HepG2 (cell line): ENCODE measurements at regions not wholly inside any gene's neighbourhood (a gene's known extent, or its start where the extent isn't known, plus 50 kb on each side); places are given as distances from the start of the nearest gene placed in this dataset.

Experiments used
- CHCHD3 ChIP-seq: sonication (generic); formaldehyde crosslinking; IDR thresholded peaks from 2 replicates; pipeline ENCODE4 v1.8.0; 2022; ENCODE audit warnings: mild to moderate bottlenecking, missing genetic modification reagents, moderate library complexity
- ESRRA ChIP-seq: sonication (generic); formaldehyde crosslinking; IDR thresholded peaks from 2 replicates; pipeline ENCODE4 v1.5.1; 2020; ENCODE audit warnings: mild to moderate bottlenecking, low read depth, missing genetic modification reagents
- GFI1 ChIP-seq: sonication (generic); formaldehyde crosslinking; IDR thresholded peaks from 2 replicates; pipeline ENCODE4 v1.5.0; 2020; ENCODE audit warnings: missing genetic modification reagents, mild to moderate bottlenecking, borderline replicate concordance
- KLF16 ChIP-seq, 2 experiments: sonication (generic) in 1 of 2; formaldehyde crosslinking in 1 of 2; IDR thresholded peaks; 2 replicates each; pipeline versions ENCODE4 v1.6.1 to v1.8.0; 2016 to 2023; ENCODE audit warnings: missing genetic modification reagents in 2 of 2, missing compliant biosample characterization in 1 of 2
- NFRKB ChIP-seq: fragments of 450-650 bp; IDR thresholded peaks from 2 replicates; pipeline ENCODE4 v1.6.1; 2017
- POLR2G ChIP-seq: fragments of 200-400 bp; formaldehyde crosslinking; IDR thresholded peaks from 2 replicates; pipeline ENCODE4 v1.6.1; 2018; ENCODE audit warnings: mild to moderate bottlenecking, low read depth, low read length, moderate library complexity
- RAD21 ChIP-seq: fragments of 450-650 bp; formaldehyde crosslinking; IDR thresholded peaks from 2 replicates; pipeline ENCODE4 v1.5.0; 2020; ENCODE audit warnings: mild to moderate bottlenecking
- SMARCE1 ChIP-seq: fragments of 450-650 bp; IDR thresholded peaks from 2 replicates; pipeline ENCODE4 v1.6.1; 2017; ENCODE audit warnings: borderline replicate concordance
- SMC3 ChIP-seq: IDR thresholded peaks from 2 replicates; pipeline ENCODE4 v1.6.1; 2011; ENCODE audit warnings: low read length, improper control_type of control experiment
- SOX13 ChIP-seq, 3 experiments: fragments of 450-650 bp in 1 of 3; sonication (generic) in 1 of 3; formaldehyde crosslinking in 1 of 3; IDR thresholded peaks in 2 of 3; conservative IDR thresholded peaks in 1 of 3; 2 replicates each; pipeline versions ENCODE4 v1.5.0 to v1.6.1; 2016 to 2020; ENCODE audit warnings: antibody characterized with exemption in 1 of 3, mild to moderate bottlenecking in 1 of 3, missing compliant biosample characterization in 1 of 3, missing genetic modification reagents in 1 of 3, moderate library complexity in 1 of 3
- TCF7L2 ChIP-seq: IDR thresholded peaks from 2 replicates; pipeline ENCODE4 v1.6.1; 2011; ENCODE audit warnings: mild to moderate bottlenecking, low read depth, low read length, moderate library complexity
- THAP11 ChIP-seq: IDR thresholded peaks from 2 replicates; pipeline ENCODE4 v1.6.1; 2016; ENCODE audit warnings: missing biosample characterization, missing genetic modification reagents
- ZBTB14 ChIP-seq: sonication (generic); formaldehyde crosslinking; IDR thresholded peaks from 2 replicates; pipeline ENCODE4 v1.4.0; 2020; ENCODE audit warnings: missing genetic modification reagents
- ZNF17 ChIP-seq: sonication (generic); formaldehyde crosslinking; IDR thresholded peaks from 2 replicates; pipeline ENCODE4 v1.5.0; 2020; ENCODE audit warnings: mild to moderate bottlenecking, missing genetic modification reagents
- ZNF331 ChIP-seq: sonication (generic); formaldehyde crosslinking; IDR thresholded peaks from 2 replicates; pipeline ENCODE4 v1.4.0; 2020; ENCODE audit warnings: missing genetic modification reagents
- ZNF512 ChIP-seq: sonication (generic); formaldehyde crosslinking; IDR thresholded peaks from 2 replicates; pipeline ENCODE4 v1.4.0; 2020; ENCODE audit warnings: mild to moderate bottlenecking, missing genetic modification reagents
- ZNF724P ChIP-seq: sonication (generic); formaldehyde crosslinking; IDR thresholded peaks from 2 replicates; pipeline ENCODE4 v1.8.0; 2022; ENCODE audit warnings: missing genetic modification reagents, borderline replicate concordance
- ZNF780A ChIP-seq: sonication (generic); formaldehyde crosslinking; IDR thresholded peaks from 2 replicates; pipeline ENCODE4 v1.8.0; 2022; ENCODE audit warnings: mild to moderate bottlenecking, missing genetic modification reagents, moderate library complexity
- TF ChIP-seq, protein P1 (sequence below): sonication (generic); formaldehyde crosslinking; IDR thresholded peaks from 2 replicates; pipeline ENCODE4 v1.4.0; 2020; ENCODE audit warnings: mild to moderate bottlenecking, missing genetic modification reagents
- TF ChIP-seq, protein P2 (sequence below): sonication (generic); formaldehyde crosslinking; IDR thresholded peaks from 2 replicates; pipeline ENCODE4 v1.4.0; 2020; ENCODE audit warnings: missing genetic modification reagents
- TF ChIP-seq, protein P3 (sequence below): sonication (generic); formaldehyde crosslinking; IDR thresholded peaks from 2 replicates; pipeline ENCODE4 v1.5.1; 2020; ENCODE audit warnings: mild to moderate bottlenecking, missing genetic modification reagents, moderate library complexity

- TF ChIP-seq CHCHD3 (CRISPR knock-in tag) (no peak), NFRKB (no peak), SMC3 (no peak), RAD21 (CRISPR knock-in tag) (peak; percentile 7; the same call in 1 of the 2 replicates), ZNF724P (CRISPR knock-in tag) (no peak), SOX13 (IDR thresholded peaks at IDR 0.05) (no peak), SOX13 (CRISPR knock-in tag; conservative IDR thresholded peaks at IDR 0.05 in 1 of 2, IDR thresholded peaks at IDR 0.05 in 1 of 2) (no peak), ZNF17 (CRISPR knock-in tag) (no peak), POLR2G (peak; percentile 45; the same call in 1 of the 2 replicates), TCF7L2 (no peak), ZBTB14 (peak; percentile 77), ESRRA (no peak), ZNF780A (CRISPR knock-in tag) (no peak), GFI1 (CRISPR knock-in tag) (no peak), ZNF512 (CRISPR knock-in tag) (no peak), SMARCE1 (no peak), ZNF331 (CRISPR knock-in tag) (peak; percentile 37; the same call in 1 of the 2 replicates), THAP11 (CRISPR knock-in tag) (0 out of 2 replicates have a peak, but pooled peaks have one; percentile 39), KLF16 (CRISPR knock-in tag; IDR thresholded peaks at IDR 0.05) (0 out of 4 replicates have a peak, but pooled peaks of 1 of the 2 experiments have one; percentile 23)
- TF ChIP-seq, protein P1, sequence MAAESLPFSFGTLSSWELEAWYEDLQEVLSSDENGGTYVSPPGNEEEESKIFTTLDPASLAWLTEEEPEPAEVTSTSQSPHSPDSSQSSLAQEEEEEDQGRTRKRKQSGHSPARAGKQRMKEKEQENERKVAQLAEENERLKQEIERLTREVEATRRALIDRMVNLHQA (CRISPR knock-in tag) = no peak
- TF ChIP-seq, protein P2, sequence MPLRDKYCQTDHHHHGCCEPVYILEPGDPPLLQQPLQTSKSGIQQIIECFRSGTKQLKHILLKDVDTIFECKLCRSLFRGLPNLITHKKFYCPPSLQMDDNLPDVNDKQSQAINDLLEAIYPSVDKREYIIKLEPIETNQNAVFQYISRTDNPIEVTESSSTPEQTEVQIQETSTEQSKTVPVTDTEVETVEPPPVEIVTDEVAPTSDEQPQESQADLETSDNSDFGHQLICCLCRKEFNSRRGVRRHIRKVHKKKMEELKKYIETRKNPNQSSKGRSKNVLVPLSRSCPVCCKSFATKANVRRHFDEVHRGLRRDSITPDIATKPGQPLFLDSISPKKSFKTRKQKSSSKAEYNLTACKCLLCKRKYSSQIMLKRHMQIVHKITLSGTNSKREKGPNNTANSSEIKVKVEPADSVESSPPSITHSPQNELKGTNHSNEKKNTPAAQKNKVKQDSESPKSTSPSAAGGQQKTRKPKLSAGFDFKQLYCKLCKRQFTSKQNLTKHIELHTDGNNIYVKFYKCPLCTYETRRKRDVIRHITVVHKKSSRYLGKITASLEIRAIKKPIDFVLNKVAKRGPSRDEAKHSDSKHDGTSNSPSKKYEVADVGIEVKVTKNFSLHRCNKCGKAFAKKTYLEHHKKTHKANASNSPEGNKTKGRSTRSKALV = peak; percentile 53
- TF ChIP-seq, protein P3, sequence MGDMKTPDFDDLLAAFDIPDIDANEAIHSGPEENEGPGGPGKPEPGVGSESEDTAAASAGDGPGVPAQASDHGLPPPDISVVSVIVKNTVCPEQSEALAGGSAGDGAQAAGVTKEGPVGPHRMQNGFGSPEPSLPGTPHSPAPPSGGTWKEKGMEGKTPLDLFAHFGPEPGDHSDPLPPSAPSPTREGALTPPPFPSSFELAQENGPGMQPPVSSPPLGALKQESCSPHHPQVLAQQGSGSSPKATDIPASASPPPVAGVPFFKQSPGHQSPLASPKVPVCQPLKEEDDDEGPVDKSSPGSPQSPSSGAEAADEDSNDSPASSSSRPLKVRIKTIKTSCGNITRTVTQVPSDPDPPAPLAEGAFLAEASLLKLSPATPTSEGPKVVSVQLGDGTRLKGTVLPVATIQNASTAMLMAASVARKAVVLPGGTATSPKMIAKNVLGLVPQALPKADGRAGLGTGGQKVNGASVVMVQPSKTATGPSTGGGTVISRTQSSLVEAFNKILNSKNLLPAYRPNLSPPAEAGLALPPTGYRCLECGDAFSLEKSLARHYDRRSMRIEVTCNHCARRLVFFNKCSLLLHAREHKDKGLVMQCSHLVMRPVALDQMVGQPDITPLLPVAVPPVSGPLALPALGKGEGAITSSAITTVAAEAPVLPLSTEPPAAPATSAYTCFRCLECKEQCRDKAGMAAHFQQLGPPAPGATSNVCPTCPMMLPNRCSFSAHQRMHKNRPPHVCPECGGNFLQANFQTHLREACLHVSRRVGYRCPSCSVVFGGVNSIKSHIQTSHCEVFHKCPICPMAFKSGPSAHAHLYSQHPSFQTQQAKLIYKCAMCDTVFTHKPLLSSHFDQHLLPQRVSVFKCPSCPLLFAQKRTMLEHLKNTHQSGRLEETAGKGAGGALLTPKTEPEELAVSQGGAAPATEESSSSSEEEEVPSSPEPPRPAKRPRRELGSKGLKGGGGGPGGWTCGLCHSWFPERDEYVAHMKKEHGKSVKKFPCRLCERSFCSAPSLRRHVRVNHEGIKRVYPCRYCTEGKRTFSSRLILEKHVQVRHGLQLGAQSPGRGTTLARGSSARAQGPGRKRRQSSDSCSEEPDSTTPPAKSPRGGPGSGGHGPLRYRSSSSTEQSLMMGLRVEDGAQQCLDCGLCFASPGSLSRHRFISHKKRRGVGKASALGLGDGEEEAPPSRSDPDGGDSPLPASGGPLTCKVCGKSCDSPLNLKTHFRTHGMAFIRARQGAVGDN (CRISPR knock-in tag) = peak; percentile 88
These were observed 76.7 kb upstream of the VGLL4 start (continued) for GRCh38 chr3:11720304-11720898.
